NT2/D1 (cell line): ENCODE measurements at regions not wholly inside any gene's neighbourhood (a gene's known extent, or its start where the extent isn't known, plus 50 kb on each side); places are given as distances from the start of the nearest gene placed in this dataset.

ENCODE experiments used
- DNase-seq: peaks from one replicate; pipeline ENCODE4 v3.0.0-alpha.2; 2011; ENCODE audit warnings: low read depth, low spot score
- H3K27me3 ChIP-seq: 2 replicates; pipeline ENCODE4 v1.6.0; 2011; ENCODE audit warnings: mild to moderate bottlenecking; ENCODE audit not compliant: insufficient read length, insufficient read depth
- H3K36me3 ChIP-seq: 2 replicates; pipeline ENCODE4 v1.6.1; 2011; ENCODE audit warnings: mild to moderate bottlenecking, low read length, mixed read lengths; ENCODE audit not compliant: insufficient read depth, insufficient read length
- H3K4me1 ChIP-seq: 2 replicates; pipeline ENCODE4 v1.5.1; 2011; ENCODE audit not compliant: insufficient read depth, insufficient read length
- H3K4me3 ChIP-seq: 2 replicates; pipeline ENCODE4 v1.5.1; 2011; ENCODE audit warnings: low read depth; ENCODE audit not compliant: insufficient read length
- H3K9ac ChIP-seq: 2 replicates; pipeline ENCODE4 v1.6.0; 2011; ENCODE audit warnings: low read depth; ENCODE audit not compliant: insufficient read length
- H3K9me3 ChIP-seq: 2 replicates; pipeline ENCODE4 v1.5.1; 2011; ENCODE audit warnings: mild to moderate bottlenecking, low read length; ENCODE audit not compliant: insufficient read depth
- SUZ12 ChIP-seq: IDR thresholded peaks from 2 replicates; pipeline ENCODE4 v1.6.1; 2011; ENCODE audit not compliant: insufficient read length, insufficient read depth; ENCODE audit errors: extremely low read depth
- YY1 ChIP-seq: IDR thresholded peaks from 2 replicates; pipeline ENCODE4 v1.6.1; 2011; ENCODE audit not compliant: insufficient read length, insufficient read depth
- ZNF274 ChIP-seq: IDR thresholded peaks from 2 replicates; pipeline ENCODE4 v1.6.1; 2011; ENCODE audit warnings: mild to moderate bottlenecking, low read depth, low read length

- no peaks in the 10 kb centered on the region for H3K9me3 ChIP-seq
- no peak overlapping the region for H3K4me3 ChIP-seq
- DNase-seq = no peak
- TF ChIP-seq ZNF274 (no peak), SUZ12 (no peak), YY1 (no peak)
- H3K27me3 ChIP-seq = no peaks in the 10 kb centered on the region
- H3K4me1 ChIP-seq = no peaks in the 10 kb centered on the region
- H3K9ac ChIP-seq = no peak overlapping the region
- no peaks in the 10 kb centered on the region for H3K36me3 ChIP-seq
Measured at GRCh38 chr7:79897166-79897565, 237.5 kb upstream of the GNAI1 start.

- H3K36me3 ChIP-seq = no peaks in the 10 kb centered on the region
- H3K9me3 ChIP-seq = no peaks in the 10 kb centered on the region
- DNase-seq = no peak
- TF ChIP-seq ZNF274 = no peak
- no peak for TF ChIP-seq SUZ12
- no peak for TF ChIP-seq YY1
- H3K9ac ChIP-seq = no peak overlapping the region
- no peaks in the 10 kb centered on the region for H3K4me1 ChIP-seq
- H3K27me3 ChIP-seq = no peaks in the 10 kb centered on the region
- no peak overlapping the region for H3K4me3 ChIP-seq
Measured at GRCh38 chr7:79893991-79894390, 240.6 kb upstream of the GNAI1 start.

GRCh38 chr7:79882922-79883321, 251.7 kb upstream of the GNAI1 start:
- TF ChIP-seq SUZ12 (no peak), ZNF274 (no peak), YY1 (no peak)
- no peak for DNase-seq
- H3K4me1 ChIP-seq = no peaks in the 10 kb centered on the region
- no peaks in the 10 kb centered on the region for H3K36me3 ChIP-seq
- no peak overlapping the region for H3K4me3 ChIP-seq
- H3K27me3 ChIP-seq = no peaks in the 10 kb centered on the region
- no peaks in the 10 kb centered on the region for H3K9me3 ChIP-seq
- no peak overlapping the region for H3K9ac ChIP-seq

- Histone ChIP-seq H3K27me3 (no peaks in the 10 kb centered on the region), H3K36me3 (no peaks in the 10 kb centered on the region), H3K9ac (no peak overlapping the region), H3K9me3 (no peaks in the 10 kb centered on the region), H3K4me3 (no peak overlapping the region), H3K4me1 (no peaks in the 10 kb centered on the region)
- no peak for DNase-seq
- no peak for TF ChIP-seq ZNF274
- TF ChIP-seq YY1 = no peak
- TF ChIP-seq SUZ12 = no peak
Measured at GRCh38 chr7:79880312-79880711, 254.3 kb upstream of the GNAI1 start.

- Histone ChIP-seq H3K9me3 (no peaks in the 10 kb centered on the region), H3K9ac (no peak overlapping the region), H3K4me3 (no peak overlapping the region), H3K27me3 (no peaks in the 10 kb centered on the region), H3K4me1 (no peaks in the 10 kb centered on the region), H3K36me3 (no peaks in the 10 kb centered on the region)
- no peak for DNase-seq
- TF ChIP-seq YY1 (no peak), SUZ12 (no peak), ZNF274 (no peak)
Measured at GRCh38 chr7:79877874-79878465, 256.7 kb upstream of the GNAI1 start.

GRCh38 chr7:79876848-79877252, 257.8 kb upstream of the GNAI1 start:
- H3K27me3 ChIP-seq = no peaks in the 10 kb centered on the region
- H3K4me3 ChIP-seq = no peak overlapping the region
- DNase-seq = no peak
- H3K9me3 ChIP-seq = no peaks in the 10 kb centered on the region
- H3K9ac ChIP-seq = no peak overlapping the region
- no peaks in the 10 kb centered on the region for H3K4me1 ChIP-seq
- no peak for TF ChIP-seq SUZ12
- TF ChIP-seq YY1 = no peak
- no peak for TF ChIP-seq ZNF274
- no peaks in the 10 kb centered on the region for H3K36me3 ChIP-seq

- Histone ChIP-seq H3K9ac (no peak overlapping the region), H3K4me1 (no peaks in the 10 kb centered on the region), H3K9me3 (no peaks in the 10 kb centered on the region), H3K27me3 (no peaks in the 10 kb centered on the region), H3K4me3 (no peak overlapping the region), H3K36me3 (no peaks in the 10 kb centered on the region)
- no peak for TF ChIP-seq ZNF274
- TF ChIP-seq YY1 = no peak
- TF ChIP-seq SUZ12 = no peak
- DNase-seq = no peak
Measured at GRCh38 chr7:79874797-79875196, 259.8 kb upstream of the GNAI1 start.

- H3K9me3 ChIP-seq = no peaks in the 10 kb centered on the region
- TF ChIP-seq SUZ12 = no peak
- no peak for TF ChIP-seq YY1
- no peak for TF ChIP-seq ZNF274
- no peaks in the 10 kb centered on the region for H3K4me1 ChIP-seq
- no peak overlapping the region for H3K9ac ChIP-seq
- no peaks in the 10 kb centered on the region for H3K36me3 ChIP-seq
- H3K4me3 ChIP-seq = no peak overlapping the region
- no peak for DNase-seq
- no peaks in the 10 kb centered on the region for H3K27me3 ChIP-seq
Measured at GRCh38 chr7:79872176-79872575, 262.5 kb upstream of the GNAI1 start.
